ENCODE measurements at regions not wholly inside any gene's neighbourhood (a gene's known extent, or its start where the extent isn't known, plus 50 kb on each side); places are given as distances from the start of the nearest gene placed in this dataset.

DNA sequence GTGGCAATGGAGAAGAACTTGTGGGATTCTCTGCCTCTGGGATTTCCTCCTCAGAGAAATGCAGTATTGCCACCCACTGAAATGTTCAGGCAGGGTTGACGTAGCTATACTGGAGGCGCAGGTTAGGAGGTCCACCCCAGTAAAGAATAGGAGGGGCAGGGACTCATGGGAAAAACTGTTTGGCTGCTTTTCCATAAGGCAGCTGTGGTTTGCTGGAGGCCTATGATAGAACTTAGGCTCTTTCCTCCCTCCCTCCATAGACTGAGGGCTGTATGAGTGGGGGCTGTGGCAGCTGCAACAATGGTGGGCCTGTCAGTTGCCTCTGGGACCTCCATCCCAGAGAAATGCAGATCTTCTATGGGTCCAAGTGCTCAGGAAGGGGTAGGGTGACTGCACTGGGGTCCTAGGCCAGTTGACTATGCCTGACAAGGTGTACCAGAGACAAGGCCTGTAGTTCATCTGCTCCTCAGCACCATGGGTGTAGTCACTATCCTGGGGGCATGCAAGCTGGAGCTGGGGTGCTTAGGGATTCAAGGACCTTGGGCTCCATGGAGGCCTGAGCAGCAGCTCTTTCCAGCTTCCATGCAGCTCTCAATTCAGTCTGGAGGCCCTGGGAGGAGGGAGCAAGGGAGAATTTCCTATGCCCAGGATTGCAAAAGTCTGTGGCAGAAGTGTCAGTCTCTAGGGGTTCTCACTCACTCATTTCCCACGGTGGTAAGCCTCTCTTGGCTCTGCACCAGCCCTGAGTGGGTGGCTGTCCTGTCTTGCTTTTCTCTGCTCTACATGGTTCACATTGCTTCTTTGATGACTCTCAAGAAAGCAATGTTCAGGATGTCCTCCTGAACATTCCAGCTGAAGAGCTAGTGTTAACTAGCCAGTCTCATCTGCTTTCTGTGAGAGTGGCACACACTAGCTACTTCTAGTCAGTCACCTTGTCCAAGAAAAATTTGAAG is 353.0 kb downstream of the IDS start:
- no peaks in the 10 kb centered on the region for H3K9me3 ChIP-seq (replicated peaks; ENCODE audit: insufficient read depth, low read length)
- no peak overlapping the region for H3K4me3 ChIP-seq (ENCODE audit: low read length)
- no peak overlapping the region for H3K4me2 ChIP-seq (ENCODE audit: low read depth, low read length)
- H2AFZ ChIP-seq (ENCODE audit: low read length), result no peak overlapping the region
- no peak overlapping the region for H3K27ac ChIP-seq (ENCODE audit: low read length)
- no peaks in the 10 kb centered on the region for H3K79me2 ChIP-seq (ENCODE audit: low read length)
- TF ChIP-seq CTCF (IDR thresholded peaks at IDR 0.05; ENCODE audit: low read length) (no peak), EZH2 (optimal IDR thresholded peaks at IDR 0.05; ENCODE audit: low read depth, low read length) (no peak), EZH2phosphoT487 (IDR thresholded peaks at IDR 0.05; ENCODE audit: low read length) (no peak)
- H3K9me2 ChIP-seq (replicated peaks; ENCODE audit: insufficient read depth, low read length), result no peaks in the 10 kb centered on the region
- H3K9ac ChIP-seq (ENCODE audit: low read length), result no peak overlapping the region
- DNase-seq, result no peak
- H3K36me3 ChIP-seq (replicated peaks; ENCODE audit: insufficient read depth, low read length), result no peaks in the 10 kb centered on the region
- no peaks in the 10 kb centered on the region for H3F3A ChIP-seq (ENCODE audit: insufficient read depth, low read length)
- no peaks in the 10 kb centered on the region for H4K20me1 ChIP-seq (ENCODE audit: insufficient read depth, low read length)
- no peaks in the 10 kb centered on the region for H3K27me3 ChIP-seq (replicated peaks; ENCODE audit: insufficient read depth, low read length)
- H3K4me1 ChIP-seq (ENCODE audit: low read length), result no peaks in the 10 kb centered on the region

- Histone ChIP-seq H3K9ac (ENCODE audit: low read length) (no peak overlapping the region), H3F3A (ENCODE audit: insufficient read depth, low read length) (no peaks in the 10 kb centered on the region), H3K4me3 (ENCODE audit: low read length) (no peak overlapping the region), H3K27me3 (replicated peaks; ENCODE audit: insufficient read depth, low read length) (no peaks in the 10 kb centered on the region), H3K4me1 (ENCODE audit: low read length) (no peaks in the 10 kb centered on the region), H4K20me1 (ENCODE audit: insufficient read depth, low read length) (no peaks in the 10 kb centered on the region), H3K27ac (ENCODE audit: low read length) (no peak overlapping the region), H2AFZ (ENCODE audit: low read length) (no peak overlapping the region), H3K79me2 (ENCODE audit: low read length) (no peaks in the 10 kb centered on the region), H3K4me2 (ENCODE audit: low read depth, low read length) (no peak overlapping the region), H3K36me3 (replicated peaks; ENCODE audit: insufficient read depth, low read length) (no peaks in the 10 kb centered on the region), H3K9me2 (replicated peaks; ENCODE audit: insufficient read depth, low read length) (no peaks in the 10 kb centered on the region), H3K9me3 (replicated peaks; ENCODE audit: insufficient read depth, low read length) (no peaks in the 10 kb centered on the region)
- TF ChIP-seq EZH2 (optimal IDR thresholded peaks at IDR 0.05; ENCODE audit: low read depth, low read length), result no peak
- TF ChIP-seq CTCF (IDR thresholded peaks at IDR 0.05; ENCODE audit: low read length), result no peak
- no peak for TF ChIP-seq EZH2phosphoT487 (IDR thresholded peaks at IDR 0.05; ENCODE audit: low read length)
- no peak for DNase-seq
These were observed 359.2 kb downstream of the IDS start for GRCh38 chrX:149145845-149146285.

DNA sequence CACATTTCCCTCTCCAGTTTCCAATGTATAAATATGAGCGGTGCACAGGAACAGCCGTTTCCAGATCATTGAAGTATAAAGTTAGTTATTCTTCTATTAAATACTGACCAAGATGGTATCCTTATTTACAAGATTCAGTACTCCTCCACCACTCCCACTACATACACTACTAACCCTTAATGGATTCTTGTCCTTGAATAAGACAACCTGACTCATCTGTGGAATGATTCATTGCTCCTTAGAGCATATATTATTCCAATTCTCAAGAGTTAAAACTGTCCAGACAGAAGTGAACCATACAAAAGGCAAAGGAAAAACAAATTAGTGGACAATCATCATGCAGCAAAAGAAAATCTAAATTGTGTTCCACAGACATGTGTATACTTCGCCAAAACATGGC is 373.3 kb downstream of the IDS start:
- Histone ChIP-seq H2AFZ (ENCODE audit: low read length) (no peak overlapping the region), H3K27me3 (replicated peaks; ENCODE audit: insufficient read depth, low read length) (no peaks in the 10 kb centered on the region), H3K36me3 (replicated peaks; ENCODE audit: insufficient read depth, low read length) (no peaks in the 10 kb centered on the region), H3K4me2 (ENCODE audit: low read depth, low read length) (no peak overlapping the region), H3K4me3 (ENCODE audit: low read length) (no peak overlapping the region), H3K79me2 (ENCODE audit: low read length) (no peaks in the 10 kb centered on the region), H4K20me1 (ENCODE audit: insufficient read depth, low read length) (no peaks in the 10 kb centered on the region), H3K9me2 (replicated peaks; ENCODE audit: insufficient read depth, low read length) (no peaks in the 10 kb centered on the region), H3K9ac (ENCODE audit: low read length) (no peak overlapping the region), H3F3A (ENCODE audit: insufficient read depth, low read length) (no peaks in the 10 kb centered on the region), H3K9me3 (replicated peaks; ENCODE audit: insufficient read depth, low read length) (no peaks in the 10 kb centered on the region), H3K4me1 (ENCODE audit: low read length) (no peaks in the 10 kb centered on the region), H3K27ac (ENCODE audit: low read length) (no peak overlapping the region)
- TF ChIP-seq EZH2phosphoT487 (IDR thresholded peaks at IDR 0.05; ENCODE audit: low read length) (no peak), EZH2 (optimal IDR thresholded peaks at IDR 0.05; ENCODE audit: low read depth, low read length) (no peak), CTCF (IDR thresholded peaks at IDR 0.05; ENCODE audit: low read length) (no peak)
- no peak for DNase-seq

All from MM.1S (cell line).